Embryonic facial prominence (tissue), 1 donor: ENCODE measurements at regions not wholly inside any gene's neighbourhood (a gene's known extent, or its start where the extent isn't known, plus 50 kb on each side); places are given as distances from the start of the nearest gene placed in this dataset.

Experiments used
- DNase-seq: peaks from one replicate; pipeline ENCODE4 v3.0.0-alpha.2; 2016; ENCODE audit errors: extremely low spot score

DNA sequence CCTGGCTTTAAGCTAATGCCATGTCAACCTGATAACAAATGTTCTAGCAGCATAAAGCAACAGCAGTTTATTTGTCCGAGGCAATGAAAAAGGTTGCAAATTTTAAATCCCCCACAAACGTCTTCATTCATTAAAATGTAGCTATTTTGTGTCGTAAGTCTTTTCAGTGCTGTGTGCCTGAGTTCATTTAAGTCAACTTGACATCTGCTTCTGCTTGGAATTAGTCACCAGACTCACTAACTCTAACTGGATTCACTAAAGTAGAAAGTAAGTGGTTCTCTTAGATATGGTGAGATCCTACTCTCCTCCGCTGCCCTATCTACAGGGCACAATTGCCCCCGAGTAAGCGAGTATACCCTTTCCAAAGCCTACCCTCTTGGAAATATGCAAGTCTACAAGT is 118.4 kb upstream of the CHRM3 start:
- no peak for DNase-seq

GRCh38 chr1:239263801-239264200 is 122.6 kb upstream of the CHRM3 start:
- DNase-seq: no peak

GRCh38 chr1:239262538-239262937 is 123.8 kb upstream of the CHRM3 start:
- DNase-seq: no peak

DNA sequence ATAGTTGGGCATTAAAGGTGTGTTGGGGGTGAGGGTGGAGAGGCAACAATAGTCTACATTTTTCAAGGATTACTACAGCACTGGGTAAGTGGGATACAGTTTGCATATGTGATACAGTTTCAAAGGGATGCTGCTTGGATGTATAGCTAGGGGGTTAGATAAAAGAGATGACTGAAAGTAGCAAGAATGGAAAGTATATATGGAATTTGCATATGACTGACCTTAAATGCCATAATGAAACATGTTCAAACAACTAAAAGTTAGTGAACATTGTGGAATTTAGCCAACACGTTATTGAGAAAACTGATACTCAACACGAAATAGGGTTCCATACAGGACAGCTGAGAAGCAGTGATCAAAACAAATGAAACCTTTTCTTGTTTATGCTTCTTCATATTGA is 124.8 kb upstream of the CHRM3 start:
- DNase-seq: no peak

GRCh38 chr1:239260842-239261241 is 125.5 kb upstream of the CHRM3 start:
- no peak for DNase-seq

DNA sequence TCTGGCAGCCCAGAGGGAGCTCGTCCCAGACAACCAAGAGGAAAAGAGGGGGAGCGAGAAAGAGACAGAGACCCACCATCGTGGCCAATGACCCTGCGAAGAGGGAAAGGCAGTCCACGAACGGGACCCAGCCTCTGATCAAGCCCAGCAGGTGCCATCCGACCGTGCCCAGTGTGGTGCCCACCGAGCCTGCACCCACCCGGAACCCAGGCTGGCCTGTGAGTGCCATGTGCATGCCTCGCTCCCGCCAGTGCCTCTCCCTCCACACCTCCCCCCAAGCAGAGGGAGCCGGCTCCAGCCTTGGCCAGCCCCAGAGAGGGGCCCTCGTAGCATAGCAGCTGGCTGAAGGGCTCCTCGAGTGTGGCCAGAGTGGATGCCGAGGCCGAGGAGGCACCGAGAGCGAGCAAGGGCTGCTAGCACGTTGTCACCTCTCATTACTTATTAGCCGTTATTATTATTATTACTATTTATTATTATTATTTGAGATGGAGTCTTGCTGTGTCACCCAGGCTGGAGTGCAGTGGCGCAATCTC is 130.7 kb upstream of the CHRM3 start:
- DNase-seq: no peak

GRCh38 chr1:239254999-239255398 is 131.4 kb upstream of the CHRM3 start:
- DNase-seq: no peak

- no peak for DNase-seq
These were observed 133.3 kb upstream of the CHRM3 start for GRCh38 chr1:239253032-239253431.

DNA sequence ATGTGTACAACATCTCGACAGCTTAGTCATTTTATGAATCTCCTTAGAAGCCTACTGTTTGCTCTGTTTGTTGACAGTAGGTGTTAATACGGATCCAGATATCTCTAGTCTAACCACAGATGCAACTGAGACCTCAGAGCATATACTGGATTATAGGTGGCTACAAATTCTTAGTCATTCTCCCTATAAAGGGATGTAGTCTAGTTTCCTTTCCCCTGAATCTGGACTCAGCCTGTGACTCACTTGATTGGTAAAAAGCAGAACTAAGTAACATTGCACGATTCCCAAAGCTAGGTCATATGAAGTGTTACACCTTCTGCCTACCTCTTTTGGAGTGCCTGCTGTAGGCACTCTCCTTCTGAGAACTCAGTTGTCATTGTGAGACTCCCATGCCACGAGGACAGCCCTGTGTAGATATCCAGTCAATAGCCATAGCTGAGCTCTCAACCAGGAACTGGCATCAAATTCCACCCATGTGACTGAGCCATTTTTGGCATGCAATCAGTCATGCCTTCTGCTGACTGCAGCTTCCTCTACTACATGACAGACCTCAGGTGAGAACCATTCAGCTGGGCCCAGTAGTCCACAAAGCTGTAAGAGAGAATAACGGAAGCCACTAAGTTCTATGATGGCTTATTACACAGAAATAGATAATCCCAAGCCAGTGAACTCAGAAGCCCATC is 135.9 kb upstream of the CHRM3 start:
- DNase-seq: no peak

- no peak for DNase-seq
These were observed 139.1 kb upstream of the CHRM3 start for GRCh38 chr1:239247285-239247684.

DNA sequence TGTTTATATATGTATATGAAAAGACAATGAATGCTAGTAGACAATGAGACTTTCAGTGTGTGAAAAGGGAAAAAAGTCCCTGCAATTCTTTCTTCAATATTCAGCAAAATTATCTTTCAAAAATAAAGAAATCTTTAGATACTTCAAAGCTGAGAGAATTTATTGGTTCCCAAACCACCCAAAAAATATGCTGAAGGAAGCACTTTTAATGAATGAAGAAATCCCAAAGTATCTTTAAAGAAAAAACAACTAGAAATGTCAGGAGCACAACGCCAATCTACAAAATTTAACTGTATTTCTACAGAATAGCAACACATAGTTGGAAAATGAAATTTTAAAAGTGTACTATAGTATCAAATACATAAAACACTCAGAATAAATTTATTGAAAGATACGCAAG is 142.3 kb upstream of the CHRM3 start:
- no peak for DNase-seq

- DNase-seq: no peak
These were observed 143.4 kb upstream of the CHRM3 start for GRCh38 chr1:239243006-239243405.

DNA sequence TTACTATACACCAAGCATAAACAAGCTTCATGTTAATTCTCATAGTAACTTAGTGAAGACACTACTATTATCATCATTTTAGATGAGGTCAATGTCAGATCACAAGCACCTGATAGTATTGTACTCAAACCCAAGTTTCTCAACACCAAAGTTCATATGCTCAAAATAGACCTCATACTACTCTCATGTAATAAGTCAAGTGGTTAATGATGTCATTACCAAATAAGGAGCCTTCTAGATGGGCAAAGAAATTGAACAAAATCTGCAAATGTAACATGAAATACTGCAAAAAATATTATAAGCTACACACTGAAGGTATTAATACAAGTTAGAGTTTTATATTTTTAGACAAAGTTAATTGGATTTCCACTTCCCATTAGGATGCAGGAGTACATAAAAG is 144.0 kb upstream of the CHRM3 start:
- no peak for DNase-seq

GRCh38 chr1:239240736-239241135 is 145.6 kb upstream of the CHRM3 start:
- no peak for DNase-seq

GRCh38 chr1:239239529-239239928 is 146.8 kb upstream of the CHRM3 start:
- DNase-seq: no peak

GRCh38 chr1:239237912-239238311 is 148.5 kb upstream of the CHRM3 start:
- DNase-seq: no peak

DNA sequence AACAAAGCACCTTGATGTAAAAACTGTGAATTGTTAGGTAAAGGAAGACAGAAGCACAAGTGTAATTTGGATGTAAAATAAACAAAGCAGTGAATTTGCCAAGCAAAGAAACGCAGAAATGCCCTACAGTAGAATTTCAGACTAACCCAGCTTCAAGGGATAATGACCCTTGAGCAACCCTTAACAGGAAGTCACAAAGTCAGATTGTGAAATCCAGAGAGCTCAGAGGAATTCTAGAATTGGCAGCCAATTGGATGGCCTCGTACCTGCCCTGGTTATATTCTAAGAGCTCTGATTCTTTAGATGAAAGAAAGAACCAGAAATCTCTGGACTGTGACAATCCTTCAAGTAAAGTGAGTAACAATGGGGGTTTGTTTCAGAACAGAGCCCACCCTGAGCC is 152.7 kb upstream of the CHRM3 start:
- no peak for DNase-seq

GRCh38 chr1:239232921-239233320 is 153.4 kb upstream of the CHRM3 start:
- no peak for DNase-seq

DNA sequence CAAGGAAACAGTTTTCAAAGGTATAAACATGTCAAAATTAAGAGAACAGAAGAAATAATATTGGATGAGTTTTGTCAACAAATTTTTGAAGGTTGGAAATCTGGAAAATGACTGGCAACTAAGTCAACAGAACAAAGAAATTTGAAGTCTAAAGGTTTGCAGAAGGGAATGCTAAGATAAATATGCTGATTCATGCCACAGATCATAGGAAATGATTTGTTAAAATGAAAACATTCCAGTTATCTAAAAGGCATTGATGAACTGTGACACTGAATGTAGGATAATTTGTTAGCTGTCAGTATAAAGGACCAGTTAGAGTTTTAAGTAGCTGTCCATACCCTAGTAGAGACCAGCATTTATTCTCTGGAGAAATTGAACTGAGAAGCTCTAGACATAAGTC is 157.9 kb upstream of the CHRM3 start:
- no peak for DNase-seq

- DNase-seq: no peak
These were observed 161.0 kb upstream of the CHRM3 start for GRCh38 chr1:239225396-239225795.

GRCh38 chr1:239224100-239224499 is 162.3 kb upstream of the CHRM3 start:
- DNase-seq: no peak

DNA sequence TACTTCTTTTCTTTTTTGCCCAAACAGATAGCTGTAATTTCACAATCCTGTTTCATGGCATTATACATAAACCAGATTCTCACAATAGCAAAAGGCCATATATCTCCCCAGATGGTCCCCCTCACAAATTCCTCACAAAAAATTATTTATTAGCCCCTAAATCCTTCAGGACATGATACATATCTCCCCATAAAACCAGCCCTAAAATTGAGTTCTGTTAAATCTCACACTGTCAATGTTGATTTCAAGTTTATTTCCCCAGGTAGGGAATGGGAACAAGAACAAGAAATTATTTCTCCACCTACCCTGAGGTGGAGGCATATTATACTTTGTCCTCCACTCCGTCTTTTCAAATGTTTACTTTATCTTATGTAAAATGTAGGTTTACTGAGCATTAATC is 163.4 kb upstream of the CHRM3 start:
- DNase-seq: no peak

DNA sequence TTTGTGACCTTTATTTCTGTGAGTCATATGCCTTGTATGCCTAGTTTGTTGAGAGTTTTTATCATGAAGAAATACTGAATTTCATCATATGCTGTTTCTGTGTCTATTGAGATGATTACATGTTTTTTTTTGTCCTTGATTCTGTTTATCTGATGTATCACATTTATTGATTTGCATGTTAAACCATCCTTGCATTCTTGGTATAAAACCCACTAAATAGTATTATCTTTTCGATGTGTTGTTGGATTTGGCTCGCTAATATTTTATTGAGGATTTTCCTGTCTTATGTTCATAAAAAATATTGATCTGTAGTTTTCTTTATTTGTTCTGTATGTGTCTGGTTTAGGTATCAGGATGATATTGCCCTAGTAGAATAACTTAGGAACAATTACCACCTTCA is 164.7 kb upstream of the CHRM3 start:
- DNase-seq: no peak

DNA sequence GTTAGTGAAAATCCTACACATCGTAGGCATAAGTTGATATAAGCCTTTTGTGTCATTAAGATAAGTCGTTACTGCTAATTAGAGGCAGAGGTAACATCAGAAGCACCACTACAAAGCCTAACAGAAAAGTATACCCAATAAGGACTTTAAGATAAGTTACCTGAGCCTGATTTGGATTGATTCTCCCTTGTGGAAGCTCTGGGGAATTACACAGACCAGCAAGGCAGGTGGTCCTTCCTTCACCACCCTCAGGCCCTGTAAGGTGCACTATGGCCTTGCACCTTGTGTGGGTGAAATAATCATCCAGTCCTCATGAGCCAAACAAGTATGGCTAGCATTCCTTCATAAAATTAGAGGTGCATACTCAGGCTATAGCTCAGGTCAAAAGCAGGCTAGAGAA is 166.7 kb upstream of the CHRM3 start:
- DNase-seq: no peak
